Activated naive CD4-positive, alpha-beta T cell treated with anti-CD3 and anti-CD28 coated beads for 36 hours (primary cell): ENCODE measurements at regions not wholly inside any gene's neighbourhood (a gene's known extent, or its start where the extent isn't known, plus 50 kb on each side); places are given as distances from the start of the nearest gene placed in this dataset.
"Not testable (repeated sequence)": the region's sequence is repeated elsewhere in the genome, so short reads cannot be mapped to it uniquely, and the experiment has no call there.

Source experiments
- CTCF ChIA-PET: fragments of 350-600 bp; sonication (Branson Sonifier 250); formaldehyde crosslinking; loops from one replicate; lab custom pipeline; 2021; ENCODE audit warnings: antibody characterized with exemption; lab: Charles Lee
- DNase-seq: peaks from one replicate; pipeline ENCODE4 v3.0.0-alpha.2; 2020
- H3K27ac Mint-ChIP-seq: one replicate; pipeline ENCODE4 v1.8.0; 2021; ENCODE audit warnings: mild to moderate bottlenecking, mixed read lengths
- H3K27me3 Mint-ChIP-seq: one replicate; pipeline ENCODE4 v1.8.0; 2021; ENCODE audit warnings: low read depth, mixed read lengths
- H3K36me3 Mint-ChIP-seq: one replicate; pipeline ENCODE4 v1.8.0; 2021; ENCODE audit warnings: low read depth, mixed read lengths
- H3K4me1 Mint-ChIP-seq: one replicate; pipeline ENCODE4 v1.8.0; 2021; ENCODE audit warnings: low read depth, mixed read lengths
- H3K4me3 Mint-ChIP-seq: one replicate; pipeline ENCODE4 v1.8.0; 2021; ENCODE audit warnings: mild to moderate bottlenecking, moderate library complexity, mixed read lengths
- H3K9me3 Mint-ChIP-seq: one replicate; pipeline ENCODE4 v1.8.0; 2021; ENCODE audit warnings: mixed read lengths
- intact Hi-C: fragments of 100-400 bp; cut with micrococcal nuclease; formaldehyde crosslinking; loops from one replicate; pipeline ENCODE4 v1.15.1; 2023

DNA sequence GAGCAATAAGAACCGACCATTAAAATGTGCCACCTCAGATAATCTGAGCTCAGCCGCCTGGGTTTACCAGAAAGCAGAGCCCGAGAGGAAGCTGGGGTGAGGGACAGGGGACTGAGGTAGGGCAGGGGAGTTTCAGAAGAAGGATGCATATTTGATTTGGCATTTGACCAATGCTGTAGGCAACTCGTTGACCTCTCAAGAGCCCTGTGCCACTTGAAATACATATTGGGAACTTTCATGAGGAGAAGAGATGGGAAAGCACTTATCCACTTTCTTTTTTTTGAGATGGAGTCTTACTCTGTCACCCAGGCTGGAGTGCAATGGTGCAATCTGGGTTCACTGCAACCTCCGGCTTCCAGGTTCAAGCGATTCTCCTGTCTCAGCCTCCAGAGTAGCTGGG lies 148.4 kb upstream of the SPRED2 start:
- H3K36me3 Mint-ChIP-seq: no peaks in the 10 kb centered on the region
- H3K27me3 Mint-ChIP-seq: peaks cover 3% of the 10 kb centered on the region
- intact Hi-C loops: no loop called here
- no peak overlapping the region for H3K4me3 Mint-ChIP-seq
- CTCF ChIA-PET: no interaction called here
- no peak for DNase-seq
- no peaks in the 10 kb centered on the region for H3K4me1 Mint-ChIP-seq
- H3K9me3 Mint-ChIP-seq: no peaks in the 10 kb centered on the region
- no peak overlapping the region for H3K27ac Mint-ChIP-seq

DNA sequence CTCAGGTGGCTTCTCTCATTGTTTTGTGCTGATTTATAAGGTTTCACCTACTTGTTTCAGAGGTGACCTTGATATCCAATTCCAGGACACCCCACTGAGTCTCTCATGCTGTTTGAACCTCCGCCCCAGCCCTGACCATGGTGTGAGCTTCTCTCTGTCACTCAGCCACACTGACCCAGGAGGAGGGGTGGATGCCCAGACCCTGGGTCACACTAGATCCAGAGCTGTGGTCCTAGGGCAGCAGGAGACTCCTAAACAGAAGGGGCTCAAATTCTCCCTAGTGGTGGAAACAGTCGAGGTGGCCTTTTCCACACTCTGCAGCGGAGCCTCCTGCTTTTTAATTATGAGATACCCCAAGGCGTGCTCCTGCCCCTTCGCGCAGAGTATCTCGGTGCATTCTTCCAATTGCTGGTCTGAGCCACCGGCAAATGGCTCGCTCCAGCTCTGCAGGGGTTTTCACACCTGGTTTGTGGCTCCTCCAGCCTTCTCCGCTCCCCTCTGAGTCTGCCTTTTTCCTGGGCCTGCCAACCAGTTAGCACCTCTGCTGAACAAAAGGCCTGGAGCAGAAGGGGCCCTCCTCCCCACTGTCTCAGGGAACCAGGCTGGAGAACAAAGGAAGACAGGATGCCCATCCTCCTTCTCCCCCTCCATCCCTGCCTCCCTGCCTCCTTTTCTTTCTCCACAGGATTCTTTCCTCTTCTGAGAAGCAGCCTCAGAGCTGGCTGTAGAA lies 147.3 kb upstream of the SPRED2 start:
- Mint-ChIP-seq H3K27ac (no peak overlapping the region), H3K4me3 (no peak overlapping the region), H3K9me3 (no peaks in the 10 kb centered on the region), H3K36me3 (no peaks in the 10 kb centered on the region), H3K4me1 (no peaks in the 10 kb centered on the region), H3K27me3 (peaks cover 3% of the 10 kb centered on the region)
- intact Hi-C loops: no loop called here
- DNase-seq: no peak
- CTCF ChIA-PET: interaction anchor here (0.6 kb wide), 1 partner anchor 59 kb away, joined by 3 read pairs; no protein-coding TSS in a partner anchor

DNA sequence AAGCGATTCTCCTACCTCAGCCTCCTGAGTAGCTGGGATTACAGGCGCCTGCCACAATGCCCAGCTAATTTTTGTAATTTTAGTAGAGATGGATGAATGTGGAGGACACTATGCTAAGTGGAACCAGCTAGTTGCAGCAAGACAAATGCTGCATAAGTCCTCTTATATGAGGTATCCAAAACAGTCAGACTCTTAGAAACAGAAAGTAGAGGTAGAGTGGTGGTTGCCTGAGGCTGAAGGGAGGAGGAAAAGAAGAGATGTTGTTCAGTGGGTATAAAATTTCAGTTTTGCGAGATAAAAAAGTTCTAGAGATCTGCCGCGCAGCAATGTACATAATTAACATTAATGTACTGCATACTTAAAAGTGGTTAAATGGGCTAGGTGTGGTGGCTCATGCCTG lies 145.3 kb upstream of the SPRED2 start:
- Mint-ChIP-seq H3K36me3 (no peaks in the 10 kb centered on the region), H3K9me3 (no peaks in the 10 kb centered on the region), H3K4me1 (peaks cover 2% of the 10 kb centered on the region), H3K27me3 (peaks cover 3% of the 10 kb centered on the region), H3K4me3 (no peak overlapping the region), H3K27ac (no peak overlapping the region)
- CTCF ChIA-PET: interaction anchor here (0.6 kb wide), 1 partner anchor 1307 kb away, joined by 3 read pairs; no protein-coding TSS in a partner anchor
- DNase-seq: no peak
- intact Hi-C loops: no loop called here

DNA sequence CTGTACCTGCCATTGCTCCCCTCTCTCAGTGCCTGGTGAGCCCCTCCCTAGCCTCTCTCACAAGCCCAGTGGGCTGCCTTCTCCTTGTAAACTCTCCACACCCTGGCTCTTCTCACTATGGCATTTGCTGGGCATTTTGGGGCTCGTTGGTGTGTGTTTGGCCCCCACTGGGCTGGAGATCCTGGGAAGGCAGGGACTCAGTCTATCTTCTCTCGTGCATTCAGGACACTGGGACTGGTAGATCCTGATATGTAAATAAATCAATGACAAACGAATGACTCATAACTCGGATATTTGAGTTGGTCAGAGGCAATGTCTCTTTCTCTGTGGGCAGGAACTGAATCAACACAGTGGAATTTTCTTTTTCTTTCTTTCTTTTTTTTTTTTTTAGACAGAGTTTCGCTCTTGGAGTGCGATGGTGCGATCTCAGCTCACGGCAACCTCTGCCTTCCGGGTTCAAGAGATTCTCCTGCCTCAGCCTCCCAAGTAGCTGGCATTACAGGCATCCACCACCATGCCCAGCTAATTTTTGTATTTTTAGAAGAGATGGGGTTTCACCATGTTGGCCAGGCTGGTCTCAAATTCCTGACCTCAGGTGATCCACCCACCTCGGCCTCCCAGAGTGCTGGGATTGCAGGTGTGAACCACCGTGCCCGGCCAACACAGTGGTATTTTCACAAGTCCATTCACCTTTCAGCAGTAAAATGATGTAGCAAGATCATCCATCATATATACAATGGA lies 144.6 kb upstream of the SPRED2 start:
- H3K4me3 Mint-ChIP-seq: no peak overlapping the region
- peaks cover 2% of the 10 kb centered on the region for H3K4me1 Mint-ChIP-seq
- H3K27me3 Mint-ChIP-seq: peaks cover 3% of the 10 kb centered on the region
- DNase-seq: no peak
- H3K27ac Mint-ChIP-seq: no peak overlapping the region
- no peaks in the 10 kb centered on the region for H3K9me3 Mint-ChIP-seq
- intact Hi-C loops: no loop called here
- H3K36me3 Mint-ChIP-seq: no peaks in the 10 kb centered on the region
- CTCF ChIA-PET: no interaction called here

DNA sequence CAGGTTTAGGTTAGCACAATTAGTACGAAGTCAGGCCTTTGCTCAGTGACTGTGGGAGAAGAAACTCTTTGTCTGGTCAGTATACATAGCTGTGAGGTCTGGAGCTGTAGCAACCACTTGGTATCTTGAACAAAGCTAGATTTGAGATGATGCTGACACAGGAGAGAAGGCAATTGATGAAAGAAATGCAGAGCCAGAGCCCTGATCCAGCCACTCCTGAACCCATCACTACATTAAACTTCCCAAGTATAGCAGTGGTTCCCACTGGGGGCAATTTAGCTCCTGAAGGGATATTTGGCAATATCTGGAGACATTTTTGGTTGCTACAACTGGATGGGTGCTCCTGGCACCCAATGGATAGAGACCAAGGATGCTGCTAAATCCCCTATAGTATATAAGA lies 143.9 kb upstream of the SPRED2 start:
- intact Hi-C loops: no loop called here
- Mint-ChIP-seq H3K27ac (no peak overlapping the region), H3K4me3 (no peak overlapping the region), H3K9me3 (no peaks in the 10 kb centered on the region), H3K4me1 (peaks cover 2% of the 10 kb centered on the region), H3K27me3 (peaks cover 3% of the 10 kb centered on the region), H3K36me3 (no peaks in the 10 kb centered on the region)
- CTCF ChIA-PET: no interaction called here
- DNase-seq: no peak

DNA sequence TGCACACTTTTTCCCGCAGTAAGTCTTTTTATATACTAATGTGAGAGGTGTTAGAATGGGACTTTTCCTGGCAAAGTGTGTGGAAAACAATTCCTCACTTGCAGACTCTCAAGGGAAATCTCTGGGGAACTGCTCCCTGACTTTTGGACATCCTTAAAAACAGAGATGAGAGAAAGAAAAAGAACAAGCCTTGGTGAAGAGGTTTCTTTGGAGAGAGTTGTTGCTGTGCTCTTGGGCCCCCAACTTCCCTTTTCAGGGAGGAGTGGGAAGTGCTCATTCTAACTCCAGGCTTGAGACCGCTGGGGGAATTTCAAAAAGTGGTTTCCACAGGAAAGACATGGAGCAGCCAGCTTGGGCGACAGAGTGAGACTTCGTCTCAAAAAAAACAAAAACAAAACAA lies 142.6 kb upstream of the SPRED2 start:
- Mint-ChIP-seq H3K9me3 (no peaks in the 10 kb centered on the region), H3K36me3 (no peaks in the 10 kb centered on the region), H3K4me3 (no peak overlapping the region), H3K27me3 (peaks cover 1% of the 10 kb centered on the region), H3K4me1 (peaks cover 2% of the 10 kb centered on the region), H3K27ac (no peak overlapping the region)
- CTCF ChIA-PET: interaction anchor here (0.5 kb wide), 1 partner anchor 279 kb away, joined by 3 read pairs; no protein-coding TSS in a partner anchor
- intact Hi-C loops: no loop called here
- no peak for DNase-seq

DNA sequence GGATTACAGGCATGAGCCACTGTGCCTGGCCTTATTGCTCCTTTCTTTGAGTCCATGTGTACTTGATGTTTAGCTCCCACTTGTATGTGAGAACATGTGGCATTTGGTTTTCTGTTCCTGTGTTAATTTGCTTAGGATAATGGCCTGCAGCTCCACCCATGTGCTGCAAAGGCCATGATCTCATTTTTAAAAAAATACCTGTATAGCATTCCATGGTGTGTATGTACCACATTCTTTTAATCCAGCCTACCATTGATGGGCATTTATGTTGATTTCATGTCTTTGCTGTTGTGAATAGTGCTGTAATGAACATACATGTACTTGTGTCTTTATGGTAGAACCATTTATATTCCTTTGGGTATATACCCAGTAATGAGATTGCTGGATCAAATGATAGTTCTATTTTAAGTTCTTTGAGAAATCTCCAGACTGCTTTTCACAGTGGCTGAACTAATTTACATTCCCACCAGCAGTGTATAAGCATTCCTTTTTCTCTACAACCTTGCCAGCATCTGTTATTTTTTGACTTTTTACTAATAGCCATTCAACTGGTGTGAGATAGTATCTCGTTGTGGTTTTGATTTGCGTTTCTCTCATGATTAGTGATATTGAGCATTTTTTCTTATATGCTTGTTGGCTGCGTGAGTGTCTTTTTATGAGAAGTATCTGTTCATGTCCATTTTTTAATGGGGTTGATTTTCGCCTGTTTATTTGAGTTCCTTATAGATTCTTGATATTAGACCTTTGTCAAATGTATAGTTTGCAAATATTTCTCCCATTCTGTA lies 136.4 kb upstream of the SPRED2 start:
- DNase-seq, intact Hi-C loops, H3K9me3 Mint-ChIP-seq, H3K27ac Mint-ChIP-seq, H3K4me1 Mint-ChIP-seq, H3K27me3 Mint-ChIP-seq, H3K36me3 Mint-ChIP-seq, CTCF ChIA-PET, H3K4me3 Mint-ChIP-seq: not testable (repeated sequence)

DNA sequence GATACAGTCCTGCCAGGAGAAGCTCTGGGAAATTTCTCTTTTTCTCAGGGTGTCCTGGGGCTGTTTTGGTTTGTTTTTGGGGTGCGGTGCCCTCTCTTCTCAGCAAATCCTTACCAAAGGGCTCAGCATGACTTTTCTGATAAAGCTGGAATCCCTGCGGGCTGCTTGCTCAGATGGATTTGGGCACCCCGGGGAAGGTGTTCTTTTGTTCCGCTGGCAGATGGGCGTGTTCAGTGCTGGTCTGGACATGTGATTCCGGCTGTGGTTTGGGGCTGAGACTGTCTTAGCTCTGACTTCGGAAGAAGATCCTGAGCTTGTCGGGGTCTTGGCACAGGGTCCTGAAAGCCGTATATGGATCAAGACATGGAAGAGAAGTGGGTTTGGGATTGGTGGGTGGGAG lies 134.2 kb upstream of the SPRED2 start:
- Mint-ChIP-seq H3K27me3 (no peaks in the 10 kb centered on the region), H3K4me1 (no peaks in the 10 kb centered on the region), H3K4me3 (no peak overlapping the region), H3K9me3 (no peaks in the 10 kb centered on the region), H3K27ac (no peak overlapping the region), H3K36me3 (no peaks in the 10 kb centered on the region)
- intact Hi-C loops: no loop called here
- no peak for DNase-seq
- CTCF ChIA-PET: interaction anchor here (0.6 kb wide), 1 partner anchor 13 kb away, joined by 3 read pairs; no protein-coding TSS in a partner anchor

DNA sequence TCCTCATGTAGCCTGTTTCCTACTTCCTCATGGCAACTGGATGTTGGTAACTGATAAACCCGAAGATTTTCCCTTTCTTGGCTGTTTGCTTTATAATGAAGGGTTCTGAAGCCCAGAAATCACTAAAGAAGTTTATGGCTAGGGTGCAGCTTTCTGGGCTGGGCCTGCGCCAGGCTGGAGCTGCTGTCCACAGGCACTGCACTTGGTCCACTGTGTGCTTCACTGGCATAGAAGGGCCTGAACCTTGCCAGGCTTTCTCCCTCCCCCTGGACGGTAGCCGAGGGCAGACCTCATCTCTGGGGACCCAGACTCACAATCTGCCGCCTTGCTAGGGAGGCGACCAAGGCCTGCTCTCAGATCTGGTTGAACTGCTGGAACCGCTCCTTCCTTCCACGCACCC lies 133.3 kb upstream of the SPRED2 start:
- CTCF ChIA-PET: interaction anchor here (1.3 kb wide), 1 partner anchor 8 kb away, joined by 8 read pairs; no protein-coding TSS in a partner anchor
- no peak for DNase-seq
- Mint-ChIP-seq H3K27me3 (no peaks in the 10 kb centered on the region), H3K27ac (no peak overlapping the region), H3K9me3 (no peaks in the 10 kb centered on the region), H3K36me3 (no peaks in the 10 kb centered on the region), H3K4me3 (no peak overlapping the region), H3K4me1 (no peaks in the 10 kb centered on the region)
- intact Hi-C loops: no loop called here

DNA sequence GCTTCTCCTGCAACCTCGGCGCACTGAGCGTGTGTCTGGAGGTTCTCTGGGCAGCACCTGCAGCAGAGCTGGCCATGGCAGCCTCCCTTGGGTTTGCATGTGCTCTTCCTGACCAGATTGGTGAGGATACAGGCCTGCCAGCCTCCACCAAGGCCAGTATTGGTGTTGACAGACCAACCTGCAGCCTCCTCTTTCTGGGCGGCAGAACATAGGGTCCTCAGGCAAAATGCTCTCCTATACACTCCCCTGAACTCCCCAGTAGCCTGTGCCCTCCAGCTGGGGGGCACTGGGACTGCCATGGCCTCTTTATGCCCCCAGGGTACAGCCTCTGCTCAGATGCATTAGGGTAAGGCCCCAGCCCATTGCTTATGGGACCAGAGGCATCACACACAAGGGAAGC lies 131.9 kb upstream of the SPRED2 start:
- H3K9me3 Mint-ChIP-seq: no peaks in the 10 kb centered on the region
- no peak for DNase-seq
- H3K4me1 Mint-ChIP-seq: no peaks in the 10 kb centered on the region
- no peaks in the 10 kb centered on the region for H3K36me3 Mint-ChIP-seq
- no peak overlapping the region for H3K27ac Mint-ChIP-seq
- no peaks in the 10 kb centered on the region for H3K27me3 Mint-ChIP-seq
- H3K4me3 Mint-ChIP-seq: no peak overlapping the region
- intact Hi-C loops: no loop called here
- CTCF ChIA-PET: interaction anchor here (0.6 to 1.3 kb wide), 2 partner anchors 9 to 1963 kb away, joined by 3 to 8 read pairs; no protein-coding TSS in a partner anchor

DNA sequence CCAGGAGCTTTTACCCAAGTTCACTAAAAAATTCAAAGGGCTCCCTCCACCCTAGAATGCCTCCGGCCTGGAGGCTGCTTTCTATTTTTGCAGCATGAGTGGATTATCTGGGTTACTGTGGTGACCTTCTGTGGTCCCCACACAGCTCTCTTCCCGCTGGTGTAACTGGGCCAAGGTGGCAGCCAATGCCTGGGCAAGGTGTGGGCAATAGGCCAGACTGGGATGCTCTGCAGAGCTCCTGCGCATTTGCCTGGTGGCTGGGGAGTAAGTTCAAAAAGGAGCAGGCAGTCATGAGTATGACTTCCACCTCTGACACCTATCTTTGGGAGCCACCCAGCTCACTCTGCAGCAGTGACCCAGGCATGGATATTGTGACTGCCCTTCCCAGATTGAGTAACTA lies 130.5 kb upstream of the SPRED2 start:
- CTCF ChIA-PET: interaction anchor here (0.6 kb wide), 1 partner anchor 10 kb away, joined by 3 read pairs; no protein-coding TSS in a partner anchor
- Mint-ChIP-seq H3K27me3 (no peaks in the 10 kb centered on the region), H3K4me1 (no peaks in the 10 kb centered on the region), H3K27ac (no peak overlapping the region), H3K9me3 (no peaks in the 10 kb centered on the region), H3K36me3 (no peaks in the 10 kb centered on the region), H3K4me3 (no peak overlapping the region)
- DNase-seq: no peak
- intact Hi-C loops: no loop called here

DNA sequence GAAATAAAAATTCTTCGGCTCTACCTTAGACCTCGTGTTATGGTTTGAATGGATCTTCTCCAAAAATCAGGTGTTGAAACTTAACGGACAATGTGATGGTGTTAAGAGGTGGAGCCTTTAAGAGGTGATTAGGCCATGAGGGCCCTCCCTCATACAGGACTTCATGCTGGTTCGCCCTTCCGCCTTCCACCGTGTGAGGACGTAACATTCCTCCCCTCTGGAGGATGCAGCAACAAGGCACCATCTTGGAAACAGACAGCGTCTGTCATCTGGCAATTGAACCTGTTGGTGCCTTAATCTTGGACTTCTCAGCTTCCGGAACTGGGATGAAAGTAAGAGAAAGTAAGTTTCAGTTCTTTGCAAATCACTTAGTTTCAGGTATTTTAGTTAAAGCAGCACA lies 126.3 kb upstream of the SPRED2 start:
- no peaks in the 10 kb centered on the region for H3K27me3 Mint-ChIP-seq
- intact Hi-C loops: no loop called here
- H3K36me3 Mint-ChIP-seq: no peaks in the 10 kb centered on the region
- no peak overlapping the region for H3K27ac Mint-ChIP-seq
- no peaks in the 10 kb centered on the region for H3K4me1 Mint-ChIP-seq
- DNase-seq: no peak
- H3K4me3 Mint-ChIP-seq: no peak overlapping the region
- H3K9me3 Mint-ChIP-seq: no peaks in the 10 kb centered on the region
- CTCF ChIA-PET: no interaction called here
